OCI-LY7 (cell line): ENCODE measurements at regions not wholly inside any gene's neighbourhood (a gene's known extent, or its start where the extent isn't known, plus 50 kb on each side); places are given as distances from the start of the nearest gene placed in this dataset.

ENCODE experiments used
- BruUV-seq: library from RNA; stranded (reverse); fragments of 400-500 nt; replicated peaks from 2 replicates; lab custom pipeline; 2021; lab: Mats Ljungman, UMichigan
- CTCF ChIA-PET: fragments of 300-600 bp; sonication (Branson Sonifier 250); formaldehyde crosslinking; loops from one replicate; lab custom pipeline; 2022; ENCODE audit warnings: antibody characterized with exemption; ENCODE audit not compliant: unreplicated experiment; lab: Charles Lee
- POLR2A ChIA-PET: fragments of 300-600 bp; sonication (Branson Sonifier 250); formaldehyde crosslinking; loops from one replicate; lab custom pipeline; 2022; ENCODE audit warnings: antibody characterized with exemption; lab: Charles Lee
- DNase-seq: peaks from one replicate; pipeline ENCODE4 v3.0.0-alpha.2; 2015; ENCODE audit warnings: low spot score
- H2AFZ ChIP-seq: fragments of 200-600 bp; sonication (generic), shearing (Covaris generic); 2 replicates; pipeline ENCODE4 v1.6.1; 2014; ENCODE audit warnings: mild to moderate bottlenecking, antibody characterized with exemption, low read length, moderate library complexity
- H3K27ac ChIP-seq: fragments of 200-600 bp; sonication (generic); 2 replicates; pipeline ENCODE4 v1.5.1; 2014; ENCODE audit warnings: mixed run types, low read depth, mild to moderate bottlenecking, moderate library complexity, low read length, inconsistent platforms; ENCODE audit not compliant: poor library complexity, severe bottlenecking
- H3K36me3 ChIP-seq: fragments of 200-600 bp; sonication (generic); 2 replicates; pipeline ENCODE4 v1.6.1; 2014; ENCODE audit warnings: mild to moderate bottlenecking, antibody characterized with exemption, low read length, moderate library complexity, mixed read lengths; ENCODE audit not compliant: insufficient read depth
- H3K4me1 ChIP-seq: fragments of 200-600 bp; sonication (generic); 2 replicates; pipeline ENCODE4 v1.5.1; 2014; ENCODE audit warnings: mild to moderate bottlenecking, low read length; ENCODE audit not compliant: insufficient read depth, poor library complexity, severe bottlenecking
- H3K4me2 ChIP-seq: fragments of 200-600 bp; sonication (generic); 2 replicates; pipeline ENCODE4 v1.6.1; 2014; ENCODE audit warnings: mild to moderate bottlenecking, low read length
- H3K4me3 ChIP-seq: fragments of 200-600 bp; sonication (generic); 2 replicates; pipeline ENCODE4 v1.5.1; 2014; ENCODE audit warnings: mild to moderate bottlenecking, low read depth, low read length; ENCODE audit not compliant: poor library complexity, severe bottlenecking
- H3K79me2 ChIP-seq: fragments of 200-600 bp; sonication (generic); 2 replicates; pipeline ENCODE4 v1.6.1; 2016; ENCODE audit warnings: low read depth, mild to moderate bottlenecking, low read length, moderate library complexity, mixed read lengths; ENCODE audit not compliant: insufficient read depth
- H3K9me2 ChIP-seq: fragments of 200-600 bp; sonication (generic); 2 replicates; pipeline ENCODE4 v1.6.1; 2016; ENCODE audit warnings: mild to moderate bottlenecking, low read length, mixed read lengths; ENCODE audit not compliant: insufficient read depth
- H3K9me3 ChIP-seq: fragments of 200-600 bp; sonication (generic); 2 replicates; pipeline ENCODE4 v1.6.1; 2014; ENCODE audit warnings: mild to moderate bottlenecking, mixed run types, low read length, mixed read lengths
- H4K20me1 ChIP-seq: fragments of 200-600 bp; sonication (generic); 2 replicates; pipeline ENCODE4 v1.6.1; 2014; ENCODE audit warnings: mild to moderate bottlenecking, antibody characterized with exemption, low read length, moderate library complexity, mixed read lengths; ENCODE audit not compliant: insufficient read depth
- EZH2phosphoT487 ChIP-seq: fragments of 200-600 bp; sonication (generic); IDR thresholded peaks from 2 replicates; pipeline ENCODE4 v1.6.1; 2018; ENCODE audit warnings: low read depth, borderline replicate concordance, mild to moderate bottlenecking, mixed run types, antibody characterized with exemption, low read length, moderate library complexity, mixed read lengths
- intact Hi-C: fragments of 100-400 bp; cut with micrococcal nuclease; formaldehyde crosslinking; loops from one replicate; pipeline ENCODE4 v1.10.0; 2022; ENCODE audit not compliant: unreplicated experiment
- TF ChIP-seq, protein P1 (sequence below): fragments of 200-600 bp; sonication (generic); conservative IDR thresholded peaks from 2 replicates; pipeline ENCODE4 v1.5.1; 2014; ENCODE audit warnings: mild to moderate bottlenecking, antibody characterized with exemption, low read length, moderate library complexity, mixed read lengths

DNA sequence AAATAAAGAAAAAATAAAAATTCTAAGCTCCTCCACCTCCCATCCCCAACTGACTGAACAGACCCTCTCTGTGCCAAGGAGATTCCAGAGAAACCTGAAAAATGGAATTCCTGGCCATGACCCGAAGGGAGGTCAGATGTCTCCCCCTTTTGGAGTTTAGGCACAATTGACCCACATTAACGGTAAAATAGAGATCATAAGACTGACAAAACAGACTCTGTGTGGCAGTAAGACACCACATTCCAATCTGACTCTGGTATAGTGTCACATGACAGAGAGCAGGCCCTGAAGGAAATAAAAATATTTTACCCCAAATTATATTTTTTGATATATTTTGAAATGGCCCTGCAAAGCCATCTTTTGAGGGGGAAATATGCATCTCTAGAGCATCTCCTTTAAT is 115.1 kb upstream of the ZKSCAN2 start:
- Histone ChIP-seq H3K4me3 (no peak overlapping the region), H3K79me2 (no peaks in the 10 kb centered on the region), H4K20me1 (no peaks in the 10 kb centered on the region), H2AFZ (no peak overlapping the region), H3K36me3 (no peaks in the 10 kb centered on the region), H3K27ac (no peak overlapping the region), H3K4me2 (no peak overlapping the region), H3K9me2 (no peaks in the 10 kb centered on the region), H3K4me1 (no peaks in the 10 kb centered on the region), H3K9me3 (no peaks in the 10 kb centered on the region)
- intact Hi-C loops, result no loop called here
- ChIA-PET POLR2A (no interaction called here), CTCF (no interaction called here)
- no peak for TF ChIP-seq EZH2phosphoT487
- TF ChIP-seq, protein P1, sequence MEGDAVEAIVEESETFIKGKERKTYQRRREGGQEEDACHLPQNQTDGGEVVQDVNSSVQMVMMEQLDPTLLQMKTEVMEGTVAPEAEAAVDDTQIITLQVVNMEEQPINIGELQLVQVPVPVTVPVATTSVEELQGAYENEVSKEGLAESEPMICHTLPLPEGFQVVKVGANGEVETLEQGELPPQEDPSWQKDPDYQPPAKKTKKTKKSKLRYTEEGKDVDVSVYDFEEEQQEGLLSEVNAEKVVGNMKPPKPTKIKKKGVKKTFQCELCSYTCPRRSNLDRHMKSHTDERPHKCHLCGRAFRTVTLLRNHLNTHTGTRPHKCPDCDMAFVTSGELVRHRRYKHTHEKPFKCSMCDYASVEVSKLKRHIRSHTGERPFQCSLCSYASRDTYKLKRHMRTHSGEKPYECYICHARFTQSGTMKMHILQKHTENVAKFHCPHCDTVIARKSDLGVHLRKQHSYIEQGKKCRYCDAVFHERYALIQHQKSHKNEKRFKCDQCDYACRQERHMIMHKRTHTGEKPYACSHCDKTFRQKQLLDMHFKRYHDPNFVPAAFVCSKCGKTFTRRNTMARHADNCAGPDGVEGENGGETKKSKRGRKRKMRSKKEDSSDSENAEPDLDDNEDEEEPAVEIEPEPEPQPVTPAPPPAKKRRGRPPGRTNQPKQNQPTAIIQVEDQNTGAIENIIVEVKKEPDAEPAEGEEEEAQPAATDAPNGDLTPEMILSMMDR, result peak; percentile 33; the same call in 1 of the 2 replicates
- no peak for DNase-seq
- BruUV-seq, result no TSS peak

DNA sequence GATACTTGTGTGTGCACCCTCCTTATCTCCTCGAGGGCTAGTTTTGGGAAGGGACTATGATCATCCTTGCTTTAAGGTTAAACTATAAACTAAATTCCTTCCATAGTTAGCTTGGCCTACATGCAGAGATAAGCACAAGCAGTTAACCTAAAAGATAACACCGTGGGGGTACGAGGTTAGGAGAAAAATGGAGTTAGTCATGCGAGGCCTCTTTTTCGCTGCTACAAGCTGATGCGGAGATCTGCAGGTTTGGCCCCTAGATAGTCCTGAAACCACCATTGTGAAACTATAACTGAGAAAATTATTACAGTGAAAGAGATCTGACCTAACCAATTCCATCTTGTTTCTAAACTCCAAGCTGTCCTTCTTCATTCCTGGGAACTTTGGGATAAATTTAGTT is 113.7 kb upstream of the ZKSCAN2 start:
- Histone ChIP-seq H3K4me2 (no peak overlapping the region), H3K9me3 (no peaks in the 10 kb centered on the region), H3K79me2 (no peaks in the 10 kb centered on the region), H3K4me1 (no peaks in the 10 kb centered on the region), H3K27ac (no peak overlapping the region), H2AFZ (no peak overlapping the region), H3K9me2 (no peaks in the 10 kb centered on the region), H3K4me3 (no peak overlapping the region), H3K36me3 (no peaks in the 10 kb centered on the region), H4K20me1 (no peaks in the 10 kb centered on the region)
- TF ChIP-seq, protein P1, result no peak
- no peak for TF ChIP-seq EZH2phosphoT487
- no TSS peak for BruUV-seq
- DNase-seq, result no peak
- CTCF ChIA-PET, result no interaction called here
- POLR2A ChIA-PET, result interaction anchor here (0.6 kb wide), 1 partner anchor 13 kb away, joined by 3 read pairs; no protein-coding TSS in a partner anchor
- intact Hi-C loops, result no loop called here

- Histone ChIP-seq H4K20me1 (no peaks in the 10 kb centered on the region), H3K36me3 (no peaks in the 10 kb centered on the region), H3K9me3 (no peaks in the 10 kb centered on the region), H3K79me2 (no peaks in the 10 kb centered on the region), H3K4me1 (no peaks in the 10 kb centered on the region), H3K27ac (no peak overlapping the region), H3K9me2 (no peaks in the 10 kb centered on the region), H3K4me2 (no peak overlapping the region), H3K4me3 (no peak overlapping the region), H2AFZ (no peak overlapping the region)
- intact Hi-C loops, result no loop called here
- POLR2A ChIA-PET, result no interaction called here
- no TSS peak for BruUV-seq
- no peak for DNase-seq
- no peak for TF ChIP-seq EZH2phosphoT487
- TF ChIP-seq, protein P1, result no peak
- CTCF ChIA-PET, result no interaction called here
Measured at GRCh38 chr16:25370541-25370940, 112.9 kb upstream of the ZKSCAN2 start.
